ENCODE measurements at regions not wholly inside any gene's neighbourhood (a gene's known extent, or its start where the extent isn't known, plus 50 kb on each side); places are given as distances from the start of the nearest gene placed in this dataset.

DNA sequence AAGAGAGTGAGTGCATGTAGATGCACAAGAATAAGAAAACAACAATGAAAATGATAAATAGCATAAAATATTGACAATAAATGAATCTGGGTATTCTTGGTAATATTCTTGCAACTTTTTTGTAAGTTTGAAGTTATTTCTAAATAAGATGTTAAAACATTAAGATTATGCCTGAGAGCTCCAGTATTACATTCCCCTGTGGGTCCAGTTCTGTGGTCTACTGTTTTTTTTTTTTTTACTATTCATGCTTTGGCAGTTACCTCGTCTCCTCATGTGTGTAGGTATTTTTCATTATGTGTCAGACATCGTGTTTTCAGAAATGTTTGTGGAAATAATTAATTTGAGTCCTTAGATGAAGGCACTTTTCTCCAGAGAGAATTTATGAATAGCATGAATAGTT is 386.2 kb downstream of the AACS start:
- TF ChIP-seq, protein P1, sequence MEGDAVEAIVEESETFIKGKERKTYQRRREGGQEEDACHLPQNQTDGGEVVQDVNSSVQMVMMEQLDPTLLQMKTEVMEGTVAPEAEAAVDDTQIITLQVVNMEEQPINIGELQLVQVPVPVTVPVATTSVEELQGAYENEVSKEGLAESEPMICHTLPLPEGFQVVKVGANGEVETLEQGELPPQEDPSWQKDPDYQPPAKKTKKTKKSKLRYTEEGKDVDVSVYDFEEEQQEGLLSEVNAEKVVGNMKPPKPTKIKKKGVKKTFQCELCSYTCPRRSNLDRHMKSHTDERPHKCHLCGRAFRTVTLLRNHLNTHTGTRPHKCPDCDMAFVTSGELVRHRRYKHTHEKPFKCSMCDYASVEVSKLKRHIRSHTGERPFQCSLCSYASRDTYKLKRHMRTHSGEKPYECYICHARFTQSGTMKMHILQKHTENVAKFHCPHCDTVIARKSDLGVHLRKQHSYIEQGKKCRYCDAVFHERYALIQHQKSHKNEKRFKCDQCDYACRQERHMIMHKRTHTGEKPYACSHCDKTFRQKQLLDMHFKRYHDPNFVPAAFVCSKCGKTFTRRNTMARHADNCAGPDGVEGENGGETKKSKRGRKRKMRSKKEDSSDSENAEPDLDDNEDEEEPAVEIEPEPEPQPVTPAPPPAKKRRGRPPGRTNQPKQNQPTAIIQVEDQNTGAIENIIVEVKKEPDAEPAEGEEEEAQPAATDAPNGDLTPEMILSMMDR (IDR thresholded peaks at IDR 0.05), result no peak
- Histone ChIP-seq H3K36me3 (no peaks in the 10 kb centered on the region), H3K27ac (no peak overlapping the region), H3K4me3 (no peak overlapping the region), H3K4me1 (no peaks in the 10 kb centered on the region), H3K9me3 (peaks cover 6% of the 10 kb centered on the region), H3K27me3 (no peaks in the 10 kb centered on the region)
- intact Hi-C loops (cut with DNase I), result no loop called here
- ATAC-seq (no peak), DNase-seq (no peak)

DNA sequence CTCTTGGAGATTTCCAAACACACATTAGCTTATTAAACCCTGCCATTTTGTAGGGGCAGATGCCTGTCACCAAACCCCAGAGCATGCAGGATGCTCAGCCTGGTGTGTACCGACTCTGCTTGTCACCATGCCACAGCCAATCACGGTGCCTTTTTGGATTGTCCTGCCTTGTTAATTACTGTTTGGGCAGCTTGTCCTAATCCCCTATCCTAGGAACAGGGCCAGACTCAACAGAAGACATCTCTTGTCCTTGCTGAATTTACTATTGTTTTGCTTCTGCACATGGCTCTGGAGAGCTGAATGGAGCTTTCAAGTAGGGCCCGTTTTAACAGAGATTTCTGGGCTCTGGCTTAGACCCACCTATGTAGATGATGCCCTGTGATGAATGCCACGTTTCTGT is 388.5 kb downstream of the AACS start:
- TF ChIP-seq, protein P1 (IDR thresholded peaks at IDR 0.05), result no peak
- H3K4me3 ChIP-seq, result no peak overlapping the region
- no peak overlapping the region for H3K27ac ChIP-seq
- H3K27me3 ChIP-seq, result peaks cover 4% of the 10 kb centered on the region
- intact Hi-C loops (cut with DNase I), result no loop called here
- no peaks in the 10 kb centered on the region for H3K36me3 ChIP-seq
- ATAC-seq (no peak), DNase-seq (no peak)
- no peaks in the 10 kb centered on the region for H3K4me1 ChIP-seq
- H3K9me3 ChIP-seq, result peaks cover 6% of the 10 kb centered on the region

DNA sequence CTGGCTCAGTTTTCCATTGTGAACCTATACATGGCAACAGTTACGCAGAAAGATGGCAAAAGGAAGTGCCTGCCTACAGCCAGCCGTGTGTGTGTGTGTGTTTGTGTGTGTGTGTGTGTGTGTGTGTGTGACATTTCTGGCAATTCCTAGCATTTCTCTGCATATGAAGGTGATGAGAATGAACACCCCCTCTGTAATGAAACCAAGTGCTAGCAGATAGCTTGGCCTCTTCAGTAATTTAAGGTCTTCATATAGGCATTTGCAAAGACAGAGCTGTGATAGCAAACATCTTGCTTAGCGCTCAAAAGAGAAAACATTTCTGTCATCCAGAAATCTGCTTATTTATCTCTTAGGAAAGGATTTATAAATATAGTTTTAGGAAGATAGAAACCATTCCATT is 389.1 kb downstream of the AACS start:
- ATAC-seq (no peak), DNase-seq (no peak)
- TF ChIP-seq, protein P1 (IDR thresholded peaks at IDR 0.05), result no peak
- Histone ChIP-seq H3K9me3 (peaks cover 6% of the 10 kb centered on the region), H3K27ac (no peak overlapping the region), H3K4me3 (no peak overlapping the region), H3K36me3 (no peaks in the 10 kb centered on the region), H3K27me3 (peaks cover 7% of the 10 kb centered on the region), H3K4me1 (no peaks in the 10 kb centered on the region)
- intact Hi-C loops (cut with DNase I), result no loop called here

DNA sequence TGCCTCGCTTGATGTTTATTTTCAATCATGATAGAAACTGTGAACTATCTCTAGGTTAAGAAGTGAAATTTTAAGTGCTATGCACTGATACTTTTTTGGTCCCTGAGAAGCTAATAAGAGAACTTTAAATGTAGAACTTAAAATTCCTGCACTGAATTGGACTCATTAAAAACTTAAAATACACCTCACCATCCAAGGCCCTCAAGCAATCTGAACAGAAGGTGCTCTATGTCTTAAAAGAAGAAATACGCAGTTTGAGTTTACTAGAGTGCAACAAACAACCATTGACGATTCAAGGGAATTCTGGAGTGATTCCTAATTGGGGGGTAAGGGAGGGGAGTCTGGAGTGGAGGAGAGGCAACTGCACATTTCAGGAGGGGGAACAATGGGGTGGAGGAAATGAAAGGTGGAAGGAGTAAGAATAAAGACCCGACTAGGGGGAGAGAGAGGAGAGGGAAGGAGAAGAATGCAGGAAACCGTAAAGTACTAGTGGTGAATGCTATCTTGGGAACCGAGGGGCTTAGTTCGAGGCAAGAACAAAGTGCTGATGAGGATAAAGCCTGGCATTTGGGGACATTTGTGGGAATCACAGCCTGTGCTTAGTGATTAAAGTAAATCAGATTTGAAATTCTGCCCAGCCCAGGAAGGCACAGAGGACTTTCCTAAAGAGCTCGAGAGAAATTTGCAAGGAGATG is 389.7 kb downstream of the AACS start:
- H3K27ac ChIP-seq, result no peak overlapping the region
- DNase-seq (no peak), ATAC-seq (no peak)
- H3K4me3 ChIP-seq, result no peak overlapping the region
- no peaks in the 10 kb centered on the region for H3K4me1 ChIP-seq
- intact Hi-C loops (cut with DNase I), result no loop called here
- H3K27me3 ChIP-seq, result peaks cover 7% of the 10 kb centered on the region
- no peaks in the 10 kb centered on the region for H3K36me3 ChIP-seq
- TF ChIP-seq, protein P1 (IDR thresholded peaks at IDR 0.05), result no peak
- peaks cover 6% of the 10 kb centered on the region for H3K9me3 ChIP-seq

DNA sequence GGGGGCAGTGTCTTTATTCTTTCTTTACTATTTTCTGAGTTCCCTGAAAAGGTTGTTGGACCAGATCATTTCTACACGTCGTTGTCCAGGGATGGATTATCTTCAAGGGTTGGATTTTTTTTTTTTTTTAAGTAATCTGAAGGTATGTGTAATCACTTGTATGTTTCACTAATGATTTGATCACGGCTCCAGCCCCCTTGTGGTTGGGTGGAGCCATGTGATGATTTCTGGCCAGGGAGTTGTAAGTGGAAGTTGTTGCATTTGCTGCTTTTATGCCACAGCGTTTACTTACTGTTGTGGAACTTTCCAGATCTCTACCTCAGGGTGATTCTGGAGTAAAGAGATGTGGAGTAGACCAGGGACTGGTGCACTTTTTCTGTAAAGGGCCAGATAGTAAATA is 390.3 kb downstream of the AACS start:
- Histone ChIP-seq H3K27me3 (peaks cover 7% of the 10 kb centered on the region), H3K36me3 (no peaks in the 10 kb centered on the region), H3K9me3 (peaks cover 6% of the 10 kb centered on the region), H3K4me1 (no peaks in the 10 kb centered on the region), H3K27ac (no peak overlapping the region), H3K4me3 (no peak overlapping the region)
- ATAC-seq (no peak), DNase-seq (no peak)
- TF ChIP-seq, protein P1 (IDR thresholded peaks at IDR 0.05), result no peak
- intact Hi-C loops (cut with DNase I), result no loop called here

Data from upper lobe of right lung (tissue), 1 donor.